DOHH2 (cell line): ENCODE measurements at regions not wholly inside any gene's neighbourhood (a gene's known extent, or its start where the extent isn't known, plus 50 kb on each side); places are given as distances from the start of the nearest gene placed in this dataset.

Source experiments
- H3F3A ChIP-seq: fragments of 200-600 bp; sonication (generic), shearing (Covaris generic); 2 replicates; pipeline ENCODE4 v1.6.0; 2016; ENCODE audit warnings: antibody characterized with exemption, mild to moderate bottlenecking; ENCODE audit not compliant: control insufficient read depth, insufficient read depth
- H3K27ac ChIP-seq: fragments of 200-600 bp; sonication (generic); 2 replicates; pipeline ENCODE4 v1.5.1; 2014; ENCODE audit warnings: low read depth, mild to moderate bottlenecking, low read length, moderate library complexity
- H3K27me3 ChIP-seq: fragments of 200-600 bp; sonication (generic); 2 replicates; pipeline ENCODE4 v1.6.1; 2014; ENCODE audit warnings: mild to moderate bottlenecking, low read length, mixed read lengths; ENCODE audit not compliant: control insufficient read depth
- H3K36me3 ChIP-seq: fragments of 200-600 bp; sonication (generic); 2 replicates; pipeline ENCODE4 v1.6.1; 2014; ENCODE audit warnings: mild to moderate bottlenecking, low read length, moderate library complexity, mixed read lengths; ENCODE audit not compliant: control insufficient read depth
- H3K4me1 ChIP-seq: fragments of 200-600 bp; sonication (generic); 2 replicates; pipeline ENCODE4 v1.6.1; 2014; ENCODE audit warnings: mild to moderate bottlenecking, low read length, mixed read lengths; ENCODE audit not compliant: control insufficient read depth
- H3K4me2 ChIP-seq: fragments of 200-600 bp; sonication (generic); 2 replicates; pipeline ENCODE4 v1.6.0; 2014; ENCODE audit warnings: mild to moderate bottlenecking, low read length, moderate library complexity
- H3K4me3 ChIP-seq: fragments of 200-600 bp; sonication (generic); 2 replicates; pipeline ENCODE4 v1.5.1; 2014; ENCODE audit warnings: mild to moderate bottlenecking, low read length, mixed read lengths
- H3K79me2 ChIP-seq: fragments of 200-600 bp; sonication (generic); 2 replicates; pipeline ENCODE4 v1.6.1; 2014; ENCODE audit warnings: mild to moderate bottlenecking, low read length, mixed read lengths; ENCODE audit not compliant: control insufficient read depth
- H3K9me2 ChIP-seq: fragments of 200-600 bp; sonication (generic); replicated peaks from 2 replicates; pipeline ENCODE4 v1.6.1; 2014; ENCODE audit warnings: mild to moderate bottlenecking, low read length, mixed read lengths; ENCODE audit not compliant: control insufficient read depth
- H3K9me3 ChIP-seq: fragments of 200-600 bp; sonication (generic); 2 replicates; pipeline ENCODE4 v1.6.1; 2014; ENCODE audit warnings: antibody characterized with exemption, low read length, mixed read lengths; ENCODE audit not compliant: control insufficient read depth, insufficient read depth
- H4K20me1 ChIP-seq: fragments of 200-600 bp; sonication (generic); 2 replicates; pipeline ENCODE4 v1.6.0; 2014; ENCODE audit warnings: low read depth, mild to moderate bottlenecking, antibody characterized with exemption, low read length, moderate library complexity; ENCODE audit not compliant: control insufficient read depth, insufficient read depth
- CTCF ChIP-seq: fragments of 200-600 bp; sonication (generic); IDR thresholded peaks from one replicate; pipeline ENCODE4 v1.5.1; 2014; ENCODE audit warnings: antibody characterized with exemption, mild to moderate bottlenecking, low read depth, low read length; ENCODE audit not compliant: poor library complexity, severe bottlenecking
- EZH2phosphoT487 ChIP-seq: fragments of 200-600 bp; sonication (generic); IDR thresholded peaks from 2 replicates; pipeline ENCODE4 v1.6.1; 2017; ENCODE audit warnings: borderline replicate concordance, mild to moderate bottlenecking, antibody characterized with exemption, low read length, moderate library complexity, mixed read lengths

- Histone ChIP-seq H3K4me1 (peaks cover 3% of the 10 kb centered on the region; the same call in 1 of the 2 replicates), H3K79me2 (no peaks in the 10 kb centered on the region), H3K27ac (no peak overlapping the region), H3K36me3 (no peaks in the 10 kb centered on the region), H4K20me1 (no peaks in the 10 kb centered on the region), H3K9me2 (no peaks in the 10 kb centered on the region), H3K4me3 (no peak overlapping the region), H3K9me3 (no peaks in the 10 kb centered on the region), H3K4me2 (no peak overlapping the region), H3K27me3 (peaks cover 11% of the 10 kb centered on the region; the same call in 1 of the 2 replicates), H3F3A (no peaks in the 10 kb centered on the region)
- TF ChIP-seq EZH2phosphoT487, result no peak
- TF ChIP-seq CTCF, result no peak
These were observed 110.4 kb upstream of the TRIM2 start for GRCh38 chr4:153093802-153094201.

- no peaks in the 10 kb centered on the region for H3F3A ChIP-seq
- no peaks in the 10 kb centered on the region for H3K79me2 ChIP-seq
- H3K36me3 ChIP-seq, result no peaks in the 10 kb centered on the region
- peaks cover 7% of the 10 kb centered on the region; the same call in 1 of the 2 replicates for H3K27me3 ChIP-seq
- H3K4me3 ChIP-seq, result no peak overlapping the region
- H3K4me1 ChIP-seq, result peaks cover under 1% of the 10 kb centered on the region; the same call in 1 of the 2 replicates
- H3K9me2 ChIP-seq, result no peaks in the 10 kb centered on the region
- H3K9me3 ChIP-seq, result no peaks in the 10 kb centered on the region
- H4K20me1 ChIP-seq, result no peaks in the 10 kb centered on the region
- TF ChIP-seq CTCF (no peak), EZH2phosphoT487 (no peak)
- H3K27ac ChIP-seq, result no peak overlapping the region
- no peak overlapping the region for H3K4me2 ChIP-seq
These were observed 109.8 kb upstream of the TRIM2 start for GRCh38 chr4:153094435-153094834.

GRCh38 chr4:153095448-153096204 lies 108.6 kb upstream of the TRIM2 start:
- no peaks in the 10 kb centered on the region for H3K79me2 ChIP-seq
- H3K4me3 ChIP-seq, result no peak overlapping the region
- TF ChIP-seq EZH2phosphoT487 (no peak), CTCF (no peak)
- no peak overlapping the region for H3K4me2 ChIP-seq
- no peaks in the 10 kb centered on the region for H3F3A ChIP-seq
- H3K27me3 ChIP-seq, result peaks cover 4% of the 10 kb centered on the region; the same call in 1 of the 2 replicates
- H3K9me3 ChIP-seq, result no peaks in the 10 kb centered on the region
- H3K36me3 ChIP-seq, result no peaks in the 10 kb centered on the region
- no peak overlapping the region for H3K27ac ChIP-seq
- no peaks in the 10 kb centered on the region for H3K9me2 ChIP-seq
- H4K20me1 ChIP-seq, result no peaks in the 10 kb centered on the region
- no peaks in the 10 kb centered on the region for H3K4me1 ChIP-seq
